ENCODE measurements at regions not wholly inside any gene's neighbourhood (a gene's known extent, or its start where the extent isn't known, plus 50 kb on each side); places are given as distances from the start of the nearest gene placed in this dataset.

DNA sequence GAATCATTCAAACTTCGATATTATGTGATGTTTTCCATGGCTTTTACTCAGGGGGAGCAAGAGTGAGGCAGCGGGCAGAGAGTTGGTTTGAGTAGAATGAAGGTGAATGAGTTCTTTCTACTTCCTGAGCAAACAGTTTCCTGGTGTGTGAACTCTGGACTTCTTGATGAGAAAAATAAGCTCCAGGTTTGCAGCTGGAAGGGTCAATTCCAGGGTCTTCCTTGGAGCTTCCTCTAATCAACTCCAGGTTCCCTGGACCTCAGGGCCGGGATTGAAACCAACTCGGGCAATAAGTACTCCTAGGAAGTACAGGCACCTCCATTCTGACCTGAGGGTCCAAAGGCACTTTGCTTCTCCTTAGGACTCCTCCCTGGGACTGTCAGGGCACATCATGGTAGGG is 243.6 kb upstream of the ONECUT1 start:
- no peaks in the 10 kb centered on the region for H3K79me1 ChIP-seq (ENCODE audit: low read length)
- no peak overlapping the region for H2AK5ac ChIP-seq (ENCODE audit: low read length)
- no peak overlapping the region for H2BK5ac ChIP-seq (ENCODE audit: low read depth, low read length, poor library complexity)
- H2BK120ac ChIP-seq (ENCODE audit: insufficient read depth, low read length, poor library complexity), result no peak overlapping the region
- H3K4me1 ChIP-seq (ENCODE audit: control insufficient read depth in 1 of 2, insufficient read depth in 2 of 2, low read length in 2 of 2), result no peaks in the 10 kb centered on the region
- no peak overlapping the region for H2BK12ac ChIP-seq (ENCODE audit: low read length)
- no peaks in the 10 kb centered on the region for H3K79me2 ChIP-seq (ENCODE audit: control insufficient read depth, insufficient read depth, low read length, poor library complexity)
- H4K12ac ChIP-seq (ENCODE audit: low read depth, low read length), result no peak overlapping the region
- no peak overlapping the region for H3K18ac ChIP-seq (ENCODE audit: low read length)
- DNase-seq, result no peak
- H3K14ac ChIP-seq (ENCODE audit: low read length), result no peak overlapping the region
- no CpG with 5 or more reads among the region's 4 CpGs for whole genome bisulfite sequencing (ENCODE audit: extremely low coverage, insufficient coverage, insufficient read length)
- H4K8ac ChIP-seq (ENCODE audit: low read depth, low read length), result no peak overlapping the region
- H3K4me2 ChIP-seq (ENCODE audit: low read length), result no peak overlapping the region
- H2AFZ ChIP-seq (ENCODE audit: insufficient read depth, low read length, poor library complexity), result no peak overlapping the region
- H3K9me3 ChIP-seq (ENCODE audit: insufficient read depth, low read depth, low read length), result no peaks in the 10 kb centered on the region
- no peaks in the 10 kb centered on the region for H3K36me3 ChIP-seq (ENCODE audit: control insufficient read depth in 1 of 2, insufficient read depth in 2 of 2, low read length in 2 of 2)
- H3K27ac ChIP-seq (ENCODE audit: low read depth, low read length), result no peak overlapping the region
- H3K4ac ChIP-seq (ENCODE audit: low read depth, low read length), result no peak overlapping the region
- no peak overlapping the region for H4K91ac ChIP-seq (ENCODE audit: low read depth, low read length)
- no peak overlapping the region for H3K4me3 ChIP-seq (ENCODE audit: low read depth, low read length)
- no peak overlapping the region for H3K9ac ChIP-seq (ENCODE audit: low read length)
- no peaks in the 10 kb centered on the region for H3K27me3 ChIP-seq (ENCODE audit: insufficient read depth, low read length)
- no peak overlapping the region for H3K23ac ChIP-seq (ENCODE audit: low read length)

DNA sequence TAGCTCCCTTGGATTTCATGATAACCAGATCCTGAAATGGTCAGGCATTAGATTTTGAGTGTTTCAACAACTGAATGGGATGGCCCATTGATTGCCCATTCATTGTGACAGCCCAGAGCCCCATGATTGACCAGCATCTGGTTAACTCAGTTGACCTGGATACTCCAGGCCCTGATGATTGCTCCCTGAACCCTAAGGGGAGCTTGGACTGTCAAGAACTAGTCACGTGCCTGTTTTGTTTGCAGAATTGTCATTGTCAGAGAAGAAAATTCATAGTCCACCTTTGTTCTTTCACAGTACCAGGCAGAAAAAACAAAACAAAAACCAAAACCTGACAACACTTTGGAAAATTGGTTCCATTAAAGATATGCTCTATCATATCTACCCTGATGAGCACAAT is 241.3 kb upstream of the ONECUT1 start:
- Histone ChIP-seq H3K9me3 (ENCODE audit: insufficient read depth, low read depth, low read length) (no peaks in the 10 kb centered on the region), H3K9ac (ENCODE audit: low read length) (no peak overlapping the region), H3K4me2 (ENCODE audit: low read length) (no peak overlapping the region), H4K12ac (ENCODE audit: low read depth, low read length) (no peak overlapping the region), H3K27ac (ENCODE audit: low read depth, low read length) (no peak overlapping the region), H3K18ac (ENCODE audit: low read length) (no peak overlapping the region), H3K4me3 (ENCODE audit: low read depth, low read length) (no peak overlapping the region), H2BK12ac (ENCODE audit: low read length) (no peak overlapping the region), H2AFZ (ENCODE audit: insufficient read depth, low read length, poor library complexity) (no peak overlapping the region), H3K23ac (ENCODE audit: low read length) (no peak overlapping the region), H4K91ac (ENCODE audit: low read depth, low read length) (no peak overlapping the region), H2BK120ac (ENCODE audit: insufficient read depth, low read length, poor library complexity) (no peak overlapping the region), H3K4me1 (ENCODE audit: control insufficient read depth in 1 of 2, insufficient read depth in 2 of 2, low read length in 2 of 2) (no peaks in the 10 kb centered on the region), H3K79me2 (ENCODE audit: control insufficient read depth, insufficient read depth, low read length, poor library complexity) (no peaks in the 10 kb centered on the region), H3K27me3 (ENCODE audit: insufficient read depth, low read length) (no peaks in the 10 kb centered on the region), H3K14ac (ENCODE audit: low read length) (no peak overlapping the region), H3K4ac (ENCODE audit: low read depth, low read length) (no peak overlapping the region), H3K36me3 (ENCODE audit: control insufficient read depth in 1 of 2, insufficient read depth in 2 of 2, low read length in 2 of 2) (no peaks in the 10 kb centered on the region), H2AK5ac (ENCODE audit: low read length) (no peak overlapping the region), H4K8ac (ENCODE audit: low read depth, low read length) (no peak overlapping the region), H3K79me1 (ENCODE audit: low read length) (no peaks in the 10 kb centered on the region), H2BK5ac (ENCODE audit: low read depth, low read length, poor library complexity) (no peak overlapping the region)
- WGBS (ENCODE audit: extremely low coverage, insufficient coverage, insufficient read length), result no CpG with 5 or more reads among the region's 1 CpG
- DNase-seq, result no peak

DNA sequence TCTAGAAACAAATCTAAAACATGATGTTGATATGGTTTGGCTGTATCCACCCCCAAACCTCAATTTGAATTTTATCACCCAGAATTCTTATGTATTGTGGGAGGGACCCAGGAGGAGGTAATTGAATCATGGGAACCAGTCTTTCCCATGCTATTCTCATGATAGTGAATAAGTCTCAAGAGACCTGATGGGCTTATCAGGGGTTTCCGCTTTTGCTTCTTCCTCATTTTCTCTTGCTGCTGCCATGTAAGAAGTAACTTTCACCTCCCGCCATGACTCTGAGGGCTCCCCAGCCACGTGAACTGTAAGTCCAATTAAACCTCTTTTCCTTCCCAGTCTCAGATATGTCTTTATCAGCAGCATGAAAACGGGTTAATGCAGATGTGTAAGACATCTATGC is 232.7 kb upstream of the ONECUT1 start:
- H3K4ac ChIP-seq (ENCODE audit: low read depth, low read length), result no peak overlapping the region
- no peaks in the 10 kb centered on the region for H3K79me2 ChIP-seq (ENCODE audit: control insufficient read depth, insufficient read depth, low read length, poor library complexity)
- H3K9me3 ChIP-seq (ENCODE audit: insufficient read depth, low read depth, low read length), result no peaks in the 10 kb centered on the region
- DNase-seq, result no peak
- no peak overlapping the region for H3K23ac ChIP-seq (ENCODE audit: low read length)
- no peak overlapping the region for H2BK5ac ChIP-seq (ENCODE audit: low read depth, low read length, poor library complexity)
- H3K4me3 ChIP-seq (ENCODE audit: low read depth, low read length), result no peak overlapping the region
- H3K27me3 ChIP-seq (ENCODE audit: insufficient read depth, low read length), result no peaks in the 10 kb centered on the region
- H3K9ac ChIP-seq (ENCODE audit: low read length), result no peak overlapping the region
- H3K4me1 ChIP-seq (ENCODE audit: control insufficient read depth in 1 of 2, insufficient read depth in 2 of 2, low read length in 2 of 2), result no peaks in the 10 kb centered on the region
- H3K27ac ChIP-seq (ENCODE audit: low read depth, low read length), result no peak overlapping the region
- no peak overlapping the region for H3K4me2 ChIP-seq (ENCODE audit: low read length)
- H3K14ac ChIP-seq (ENCODE audit: low read length), result no peak overlapping the region
- no peaks in the 10 kb centered on the region for H3K79me1 ChIP-seq (ENCODE audit: low read length)
- no peak overlapping the region for H4K8ac ChIP-seq (ENCODE audit: low read depth, low read length)
- no peak overlapping the region for H2AFZ ChIP-seq (ENCODE audit: insufficient read depth, low read length, poor library complexity)
- no peak overlapping the region for H2BK120ac ChIP-seq (ENCODE audit: insufficient read depth, low read length, poor library complexity)
- no peaks in the 10 kb centered on the region for H3K36me3 ChIP-seq (ENCODE audit: control insufficient read depth in 1 of 2, insufficient read depth in 2 of 2, low read length in 2 of 2)
- no peak overlapping the region for H4K91ac ChIP-seq (ENCODE audit: low read depth, low read length)
- no peak overlapping the region for H4K12ac ChIP-seq (ENCODE audit: low read depth, low read length)
- H3K18ac ChIP-seq (ENCODE audit: low read length), result no peak overlapping the region
- H2AK5ac ChIP-seq (ENCODE audit: low read length), result no peak overlapping the region
- no CpG with 5 or more reads among the region's 4 CpGs for WGBS (ENCODE audit: extremely low coverage, insufficient coverage, insufficient read length)
- H2BK12ac ChIP-seq (ENCODE audit: low read length), result no peak overlapping the region

DNA sequence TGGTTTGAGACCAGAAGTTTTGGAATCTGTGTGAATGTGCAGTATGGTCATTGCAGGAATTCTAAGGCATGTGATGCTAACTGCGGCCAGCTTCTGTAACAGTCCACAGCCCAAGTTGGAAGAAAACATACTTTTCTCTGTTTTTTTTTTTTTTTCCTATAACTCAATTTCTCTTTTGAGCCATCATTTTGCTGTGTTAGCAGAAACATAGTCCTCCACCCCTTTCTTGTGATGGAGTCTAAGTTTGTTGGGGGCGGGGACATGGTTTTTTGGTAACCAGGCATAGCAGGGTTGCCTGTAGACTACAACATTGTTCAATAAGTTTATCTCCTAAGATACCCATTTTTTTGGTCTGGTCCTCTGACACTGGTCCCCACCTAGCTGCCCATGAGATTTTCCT is 223.2 kb upstream of the ONECUT1 start:
- no peaks in the 10 kb centered on the region for H3K27me3 ChIP-seq (ENCODE audit: insufficient read depth, low read length)
- H3K23ac ChIP-seq (ENCODE audit: low read length), result no peak overlapping the region
- no CpG with 5 or more reads among the region's 2 CpGs for WGBS (ENCODE audit: extremely low coverage, insufficient coverage, insufficient read length)

More for the DNA sequence above, 223.2 kb upstream of the ONECUT1 start:
- DNase-seq, result no peak
- H4K12ac ChIP-seq (ENCODE audit: low read depth, low read length), result no peak overlapping the region
- no peak overlapping the region for H3K9ac ChIP-seq (ENCODE audit: low read length)
- H3K9me3 ChIP-seq (ENCODE audit: insufficient read depth, low read depth, low read length), result peaks cover 2% of the 10 kb centered on the region
- no peak overlapping the region for H4K8ac ChIP-seq (ENCODE audit: low read depth, low read length)
- no peak overlapping the region for H3K27ac ChIP-seq (ENCODE audit: low read depth, low read length)
- H4K91ac ChIP-seq (ENCODE audit: low read depth, low read length), result no peak overlapping the region
- no peak overlapping the region for H2BK12ac ChIP-seq (ENCODE audit: low read length)
- H3K4me3 ChIP-seq (ENCODE audit: low read depth, low read length), result no peak overlapping the region
- H2BK120ac ChIP-seq (ENCODE audit: insufficient read depth, low read length, poor library complexity), result no peak overlapping the region
- no peak overlapping the region for H3K4me2 ChIP-seq (ENCODE audit: low read length)
- H3K79me2 ChIP-seq (ENCODE audit: control insufficient read depth, insufficient read depth, low read length, poor library complexity), result no peaks in the 10 kb centered on the region
- no peak overlapping the region for H3K4ac ChIP-seq (ENCODE audit: low read depth, low read length)
- no peak overlapping the region for H2BK5ac ChIP-seq (ENCODE audit: low read depth, low read length, poor library complexity)
- no peaks in the 10 kb centered on the region for H3K4me1 ChIP-seq (ENCODE audit: control insufficient read depth in 1 of 2, insufficient read depth in 2 of 2, low read length in 2 of 2)
- H3K79me1 ChIP-seq (ENCODE audit: low read length), result no peaks in the 10 kb centered on the region
- H3K14ac ChIP-seq (ENCODE audit: low read length), result no peak overlapping the region
- H2AK5ac ChIP-seq (ENCODE audit: low read length), result no peak overlapping the region
- no peaks in the 10 kb centered on the region for H3K36me3 ChIP-seq (ENCODE audit: control insufficient read depth in 1 of 2, insufficient read depth in 2 of 2, low read length in 2 of 2)
- no peak overlapping the region for H3K18ac ChIP-seq (ENCODE audit: low read length)
- H2AFZ ChIP-seq (ENCODE audit: insufficient read depth, low read length, poor library complexity), result no peak overlapping the region
